GM12872 (cell line): ENCODE measurements at regions not wholly inside any gene's neighbourhood (a gene's known extent, or its start where the extent isn't known, plus 50 kb on each side); places are given as distances from the start of the nearest gene placed in this dataset.
A peak's percentile ranks its signal among the peaks of the same experiment; 100 is the strongest.

Experiments
- TF ChIP-seq, protein P1 (sequence below): IDR thresholded peaks from 3 replicates; pipeline ENCODE4 v1.5.1; 2011; ENCODE audit warnings: low read depth, mild to moderate bottlenecking, low read length, moderate library complexity; ENCODE audit not compliant: insufficient read depth

- TF ChIP-seq, protein P1, sequence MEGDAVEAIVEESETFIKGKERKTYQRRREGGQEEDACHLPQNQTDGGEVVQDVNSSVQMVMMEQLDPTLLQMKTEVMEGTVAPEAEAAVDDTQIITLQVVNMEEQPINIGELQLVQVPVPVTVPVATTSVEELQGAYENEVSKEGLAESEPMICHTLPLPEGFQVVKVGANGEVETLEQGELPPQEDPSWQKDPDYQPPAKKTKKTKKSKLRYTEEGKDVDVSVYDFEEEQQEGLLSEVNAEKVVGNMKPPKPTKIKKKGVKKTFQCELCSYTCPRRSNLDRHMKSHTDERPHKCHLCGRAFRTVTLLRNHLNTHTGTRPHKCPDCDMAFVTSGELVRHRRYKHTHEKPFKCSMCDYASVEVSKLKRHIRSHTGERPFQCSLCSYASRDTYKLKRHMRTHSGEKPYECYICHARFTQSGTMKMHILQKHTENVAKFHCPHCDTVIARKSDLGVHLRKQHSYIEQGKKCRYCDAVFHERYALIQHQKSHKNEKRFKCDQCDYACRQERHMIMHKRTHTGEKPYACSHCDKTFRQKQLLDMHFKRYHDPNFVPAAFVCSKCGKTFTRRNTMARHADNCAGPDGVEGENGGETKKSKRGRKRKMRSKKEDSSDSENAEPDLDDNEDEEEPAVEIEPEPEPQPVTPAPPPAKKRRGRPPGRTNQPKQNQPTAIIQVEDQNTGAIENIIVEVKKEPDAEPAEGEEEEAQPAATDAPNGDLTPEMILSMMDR: no peak
Observed at GRCh38 chr5:164383662-164384061, 878.2 kb downstream of the MAT2B start.

DNA sequence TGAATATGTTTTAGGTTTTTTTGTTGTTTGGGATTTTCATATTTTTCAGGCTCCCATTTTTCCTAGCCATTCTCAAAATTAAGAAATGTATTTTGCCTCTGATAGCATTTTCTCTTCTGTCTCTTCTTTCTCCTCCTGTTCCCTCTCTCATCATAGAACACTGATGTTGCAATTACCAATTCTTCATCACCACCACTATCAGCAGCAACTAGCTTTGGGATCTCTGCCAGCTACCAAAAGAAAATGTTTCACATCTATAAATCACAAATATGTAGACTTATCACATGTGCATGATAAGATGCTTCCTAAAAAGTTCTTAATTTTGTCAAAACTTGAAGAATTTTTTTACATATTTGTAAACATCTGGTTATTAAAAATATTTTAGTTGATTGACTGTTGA lies 887.1 kb downstream of the MAT2B start:
- TF ChIP-seq, protein P1: no peak

GRCh38 chr5:164394686-164395194 lies 889.3 kb downstream of the MAT2B start:
- TF ChIP-seq, protein P1: no peak

GRCh38 chr5:164412531-164412930 lies 907.1 kb downstream of the MAT2B start:
- TF ChIP-seq, protein P1: no peak

DNA sequence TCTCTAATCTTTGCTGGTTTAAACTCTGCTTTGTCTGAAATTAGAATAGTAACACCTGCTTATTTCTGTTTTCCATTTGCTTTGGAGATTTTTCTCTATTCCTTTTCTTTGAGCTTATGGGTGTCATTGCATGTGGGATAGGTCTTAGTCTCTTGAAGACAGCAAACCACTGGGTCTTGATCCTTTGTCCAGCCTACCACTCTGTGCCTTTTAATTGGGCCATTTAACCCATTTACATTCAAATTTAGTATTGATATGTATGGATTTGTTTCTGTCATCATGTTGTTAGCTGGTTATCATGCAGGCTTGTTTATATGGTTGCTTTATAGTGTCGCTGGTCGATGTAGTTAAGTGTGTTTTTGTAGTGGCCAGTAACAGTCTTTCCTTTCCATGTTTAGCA lies 914.7 kb downstream of the MAT2B start:
- TF ChIP-seq, protein P1: no peak

GRCh38 chr5:164422400-164422799 lies 917.0 kb downstream of the MAT2B start:
- TF ChIP-seq, protein P1: peak; percentile 16; the same call in 1 of the 3 replicates

DNA sequence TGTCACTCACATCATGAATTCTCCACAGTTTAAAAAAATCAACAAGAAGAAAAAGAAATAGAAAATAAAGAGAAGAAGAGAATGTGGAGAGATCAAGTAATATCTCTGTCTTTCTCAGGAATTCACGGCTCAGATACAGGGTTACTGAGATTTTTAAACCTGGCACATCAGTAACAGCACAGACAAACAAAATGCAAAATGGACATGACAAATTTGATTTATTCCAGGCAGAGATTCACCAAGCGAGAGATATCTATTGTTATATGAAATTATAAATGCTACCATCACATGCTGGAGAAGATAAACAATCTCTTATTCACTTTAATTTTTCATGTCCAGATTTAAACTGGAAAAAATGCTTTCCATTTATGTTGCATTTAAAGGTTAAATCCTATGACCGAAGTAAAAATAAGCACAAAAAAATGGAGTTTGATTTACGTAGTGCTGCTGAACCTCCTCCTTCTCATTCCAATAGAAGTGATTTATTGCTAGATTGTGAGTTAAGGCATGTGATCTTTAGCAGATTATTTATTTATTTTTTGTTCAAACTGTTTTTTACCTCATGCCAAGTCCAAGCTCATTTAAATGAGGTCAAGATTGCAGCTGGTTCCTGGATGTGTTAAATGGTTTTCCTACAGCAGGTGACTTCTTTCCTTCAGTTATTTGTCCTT lies 926.4 kb downstream of the MAT2B start:
- TF ChIP-seq, protein P1: no peak
